Breast epithelium (tissue), 4 donors: ENCODE measurements at regions not wholly inside any gene's neighbourhood (a gene's known extent, or its start where the extent isn't known, plus 50 kb on each side); places are given as distances from the start of the nearest gene placed in this dataset.

ENCODE experiments used
- DNase-seq, 2 donors: peaks; one replicate each; pipeline ENCODE4 v3.0.0-alpha.2; 2019; ENCODE audit warnings: low spot score in 2 of 2
- H3K27ac ChIP-seq, 2 donors: fragments of 200-600 bp; sonication (generic) in 1 of 2; one replicate each; pipeline ENCODE4 v1.5.1; 2016 to 2019; ENCODE audit warnings: mild to moderate bottlenecking in 1 of 2
- H3K27me3 ChIP-seq, 2 donors: fragments of 200-600 bp; sonication (generic) in 1 of 2; one replicate each; pipeline versions ENCODE4 v1.5.1 to v1.6.0; 2017 to 2019; ENCODE audit warnings: control low read depth in 1 of 2, mild to moderate bottlenecking in 1 of 2
- H3K36me3 ChIP-seq: fragments of 200-600 bp; one replicate; pipeline ENCODE4 v1.5.1; 2019
- H3K4me1 ChIP-seq, 2 donors: fragments of 200-600 bp; sonication (generic); one replicate each; pipeline ENCODE4 v1.5.1; 2016 to 2019; ENCODE audit warnings: control low read depth in 1 of 2
- H3K4me3 ChIP-seq, 3 donors: fragments of 200-600 bp; sonication (generic); 1 replicate in 2 of 3; 2 replicates in 1 of 3; pipeline ENCODE4 v1.5.1; 2016 to 2019; ENCODE audit warnings: mild to moderate bottlenecking in 3 of 3, moderate library complexity in 2 of 3
- H3K9me3 ChIP-seq, 2 donors: fragments of 200-600 bp; sonication (generic) in 1 of 2; one replicate each; pipeline ENCODE4 v1.5.1; 2016 to 2019; ENCODE audit warnings: control low read depth in 1 of 2
- CTCF ChIP-seq, 3 donors: fragments of 450-650 bp; IDR thresholded peaks; one replicate each; pipeline ENCODE4 v1.5.1; 2016 to 2017; ENCODE audit warnings: antibody characterized with exemption in 3 of 3, mild to moderate bottlenecking in 3 of 3, moderate library complexity in 3 of 3
- POLR2A ChIP-seq: fragments of 450-650 bp; IDR thresholded peaks from one replicate; pipeline ENCODE4 v1.6.1; 2016; ENCODE audit warnings: antibody characterized with exemption, mild to moderate bottlenecking, moderate library complexity
- POLR2AphosphoS5 ChIP-seq, 3 donors: sonication (generic); formaldehyde crosslinking; IDR thresholded peaks; one replicate each; pipeline ENCODE4 v1.6.1; 2017; ENCODE audit warnings: antibody characterized with exemption in 3 of 3
- intact Hi-C: fragments of 100-400 bp; cut with DNase I; formaldehyde crosslinking; loops from one replicate; pipeline ENCODE4 v1.15.1; 2023; ENCODE audit warnings: low total_unique reads

- H3K27me3 ChIP-seq = no peaks in the 10 kb centered on the region
- no peaks in the 10 kb centered on the region for H3K9me3 ChIP-seq
- no peak for DNase-seq
- H3K36me3 ChIP-seq = no peaks in the 10 kb centered on the region
- intact Hi-C loops = no loop called here
- H3K4me3 ChIP-seq = no peak overlapping the region
- H3K27ac ChIP-seq = no peak overlapping the region
- H3K4me1 ChIP-seq = no peaks in the 10 kb centered on the region
- no peak for TF ChIP-seq CTCF (IDR thresholded peaks at IDR 0.05)
- no peak for TF ChIP-seq POLR2A
- no peak for TF ChIP-seq POLR2AphosphoS5 (IDR thresholded peaks at IDR 0.05)
Measured at GRCh38 chr9:81526587-81526986, 162.8 kb downstream of the TLE1 start.

- DNase-seq = no peak
- intact Hi-C loops = no loop called here
- no peaks in the 10 kb centered on the region for H3K9me3 ChIP-seq
- no peaks in the 10 kb centered on the region for H3K36me3 ChIP-seq
- H3K4me1 ChIP-seq = no peaks in the 10 kb centered on the region
- peak overlapping the region in 1 of 3 donors; percentile 15 for H3K4me3 ChIP-seq
- H3K27me3 ChIP-seq = no peaks in the 10 kb centered on the region
- H3K27ac ChIP-seq = peak overlapping the region; percentile 4 to 38
- TF ChIP-seq CTCF (IDR thresholded peaks at IDR 0.05) (peak; percentile 33 to 57 (median 34)), POLR2A (no peak), POLR2AphosphoS5 (IDR thresholded peaks at IDR 0.05) (no peak)
Measured at GRCh38 chr9:81522716-81523551, 166.4 kb downstream of the TLE1 start.

GRCh38 chr9:81521892-81522291 lies 167.5 kb downstream of the TLE1 start:
- Histone ChIP-seq H3K4me3 (no peak overlapping the region), H3K9me3 (no peaks in the 10 kb centered on the region), H3K36me3 (no peaks in the 10 kb centered on the region), H3K27ac (no peak overlapping the region), H3K27me3 (no peaks in the 10 kb centered on the region), H3K4me1 (no peaks in the 10 kb centered on the region)
- no peak for TF ChIP-seq CTCF (IDR thresholded peaks at IDR 0.05)
- no peak for TF ChIP-seq POLR2AphosphoS5 (IDR thresholded peaks at IDR 0.05)
- no peak for TF ChIP-seq POLR2A
- intact Hi-C loops = no loop called here
- no peak for DNase-seq

GRCh38 chr9:81519816-81520495 lies 169.4 kb downstream of the TLE1 start:
- Histone ChIP-seq H3K27ac (no peak overlapping the region), H3K36me3 (no peaks in the 10 kb centered on the region), H3K4me1 (no peaks in the 10 kb centered on the region), H3K4me3 (no peak overlapping the region), H3K27me3 (no peaks in the 10 kb centered on the region), H3K9me3 (no peaks in the 10 kb centered on the region)
- TF ChIP-seq POLR2A = no peak
- intact Hi-C loops = no loop called here
- DNase-seq = no peak

GRCh38 chr9:81517954-81518353 lies 171.4 kb downstream of the TLE1 start:
- DNase-seq = no peak
- Histone ChIP-seq H3K9me3 (no peaks in the 10 kb centered on the region), H3K27ac (no peak overlapping the region), H3K27me3 (no peaks in the 10 kb centered on the region), H3K36me3 (no peaks in the 10 kb centered on the region), H3K4me1 (no peaks in the 10 kb centered on the region), H3K4me3 (no peak overlapping the region)
- intact Hi-C loops = no loop called here
- TF ChIP-seq POLR2A (no peak), POLR2AphosphoS5 (IDR thresholded peaks at IDR 0.05) (no peak), CTCF (IDR thresholded peaks at IDR 0.05) (no peak)
